GM12878 (cell line): ENCODE measurements at regions not wholly inside any gene's neighbourhood (a gene's known extent, or its start where the extent isn't known, plus 50 kb on each side); places are given as distances from the start of the nearest gene placed in this dataset.

Source experiments
- ATAC-seq: fragments of 200-7000 bp; cut with Tn5 transposase; 3 replicates; pipeline ENCODE4 v1.9.1; 2020; ENCODE audit warnings: mild to moderate bottlenecking, moderate library complexity
- BruUV-seq: library from RNA; stranded (reverse); fragments of 400-500 nt; replicated peaks from 2 replicates; lab custom pipeline; 2021; lab: Mats Ljungman, UMichigan
- CTCF ChIA-PET: fragments of 300-600 bp; sonication (Branson Sonifier 250); formaldehyde crosslinking; extraction: SDS; loops from one replicate; lab custom pipeline; 2021; ENCODE audit warnings: inconsistent platforms; lab: Yijun Ruan, JAX
- POLR2A ChIA-PET: fragments of 350-600 bp; formaldehyde crosslinking; extraction: SDS; loops from one replicate; lab custom pipeline; 2021; ENCODE audit warnings: inconsistent platforms; lab: Charles Lee
- RAD21 ChIA-PET: fragments of 300-600 bp; sonication (Branson Sonifier 250); formaldehyde crosslinking; loops from one replicate; lab custom pipeline; 2023; ENCODE audit warnings: antibody characterized with exemption; ENCODE audit not compliant: unreplicated experiment; lab: Charles Lee
- SMC1A ChIA-PET: fragments of 300-600 bp; sonication (Branson Sonifier 250); formaldehyde crosslinking; loops from one replicate; lab custom pipeline; 2023; ENCODE audit not compliant: unreplicated experiment, uncharacterized antibody; lab: Charles Lee
- DNase-seq: peaks from one replicate; pipeline ENCODE4 v3.0.0-alpha.2; 2011; ENCODE audit warnings: low read depth, low spot score
- FAIRE-seq: peaks from 3 replicates; lab custom pipeline; 2011; peaks lifted over from hg19 to GRCh38; lab: Jason Lieb, UNC
- H2AFZ ChIP-seq: 2 replicates; pipeline ENCODE4 v1.6.0; 2011; ENCODE audit warnings: low read depth, low read length, control low read depth; ENCODE audit not compliant: control insufficient read depth
- H3K27ac ChIP-seq: 2 replicates; pipeline ENCODE4 v1.5.1; 2011; ENCODE audit warnings: control low read depth; ENCODE audit not compliant: control insufficient read depth, insufficient read depth
- H3K27me3 ChIP-seq, 2 experiments: replicated peaks in 1 of 2; 2 replicates each; pipeline versions ENCODE4 v1.6.0 to v1.6.1; 2011; ENCODE audit warnings: low read length in 1 of 2; ENCODE audit not compliant: control insufficient read depth in 2 of 2, insufficient read depth in 2 of 2
- H3K36me3 ChIP-seq, 2 experiments: 2 replicates each; pipeline ENCODE4 v1.5.1; 2011; ENCODE audit warnings: low read length in 1 of 2; ENCODE audit not compliant: control insufficient read depth in 2 of 2, insufficient read depth in 2 of 2
- H3K4me1 ChIP-seq: 2 replicates; pipeline ENCODE4 v1.6.1; 2011; ENCODE audit warnings: mild to moderate bottlenecking, low read length, moderate library complexity, mixed read lengths; ENCODE audit not compliant: control insufficient read depth, insufficient read depth
- H3K4me2 ChIP-seq: 2 replicates; pipeline ENCODE4 v1.6.0; 2011; ENCODE audit warnings: control low read depth; ENCODE audit not compliant: control insufficient read depth, insufficient read depth
- H3K4me3 ChIP-seq: fragments of 200-600 bp; sonication (generic); 2 replicates; pipeline ENCODE4 v1.5.1; 2016
- H3K79me2 ChIP-seq: 2 replicates; pipeline ENCODE4 v1.6.0; 2011; ENCODE audit warnings: low read length; ENCODE audit not compliant: control insufficient read depth, insufficient read depth
- H3K9ac ChIP-seq: 2 replicates; pipeline ENCODE4 v1.8.0; 2011; ENCODE audit warnings: low read length, control low read depth, mixed read lengths; ENCODE audit not compliant: control insufficient read depth, insufficient read depth
- H3K9me3 ChIP-seq: replicated peaks from 3 replicates; pipeline ENCODE4 v1.5.1; 2011; ENCODE audit warnings: mild to moderate bottlenecking, low read length; ENCODE audit not compliant: control insufficient read depth, insufficient read depth
- H4K20me1 ChIP-seq: 2 replicates; pipeline ENCODE4 v1.6.0; 2011; ENCODE audit not compliant: control insufficient read depth, insufficient read depth
- EGR1 ChIP-seq, 2 experiments: IDR thresholded peaks; 1 replicate in 1 of 2; 2 replicates in 1 of 2; pipeline ENCODE4 v1.6.1; 2011 to 2012; ENCODE audit warnings: low read depth in 2 of 2, low read length in 2 of 2, borderline replicate concordance in 1 of 2, mild to moderate bottlenecking in 1 of 2, moderate library complexity in 1 of 2
- EP300 ChIP-seq, 2 experiments: fragments of 150-350 bp in 1 of 2; IDR thresholded peaks; 2 replicates each; pipeline ENCODE4 v1.6.1; 2011 to 2012; ENCODE audit warnings: low read depth in 2 of 2, low read length in 2 of 2, borderline replicate concordance in 1 of 2, improper control_type of control experiment in 1 of 2, inconsistent platforms in 1 of 2; ENCODE audit not compliant: control insufficient read depth in 1 of 2
- HCFC1 ChIP-seq: fragments of 150-350 bp; IDR thresholded peaks from 2 replicates; pipeline ENCODE4 v1.6.1; 2014; ENCODE audit warnings: low read length
- HDAC2 ChIP-seq: fragments of 200-600 bp; sonication (generic); IDR thresholded peaks from 2 replicates; pipeline ENCODE4 v1.6.1; 2017
- JUNB ChIP-seq: IDR thresholded peaks from 2 replicates; pipeline ENCODE4 v1.6.1; 2016; ENCODE audit warnings: antibody characterized with exemption, mild to moderate bottlenecking
- MYB ChIP-seq: fragments of 150-350 bp; IDR thresholded peaks from 2 replicates; pipeline ENCODE4 v1.6.1; 2014; ENCODE audit warnings: mild to moderate bottlenecking, low read depth, low read length, borderline replicate concordance
- NFXL1 ChIP-seq: fragments of 450-650 bp; IDR thresholded peaks from 2 replicates; pipeline ENCODE4 v1.6.1; 2017; ENCODE audit warnings: antibody characterized with exemption, mild to moderate bottlenecking, borderline replicate concordance
- NFYB ChIP-seq: IDR thresholded peaks from 2 replicates; pipeline ENCODE4 v1.6.1; 2011; ENCODE audit warnings: low read depth, mild to moderate bottlenecking, low read length, improper control_type of control experiment, moderate library complexity; ENCODE audit not compliant: insufficient read depth
- PAX5 ChIP-seq: IDR thresholded peaks from 2 replicates; pipeline ENCODE4 v1.6.1; 2011; ENCODE audit warnings: low read depth, low read length, borderline replicate concordance
- PAX8 ChIP-seq: fragments of 450-650 bp; IDR thresholded peaks from 2 replicates; pipeline ENCODE4 v1.6.1; 2017; ENCODE audit warnings: mild to moderate bottlenecking, moderate library complexity
- PML ChIP-seq: IDR thresholded peaks from 2 replicates; pipeline ENCODE4 v1.6.1; 2012; ENCODE audit warnings: low read length, inconsistent platforms
- RBBP5 ChIP-seq: fragments of 200-600 bp; sonication (generic); conservative IDR thresholded peaks from 2 replicates; pipeline ENCODE4 v1.6.1; 2016
- STAT3 ChIP-seq: IDR thresholded peaks from 2 replicates; pipeline ENCODE4 v1.6.1; 2011; ENCODE audit warnings: low read depth, low read length, improper control_type of control experiment
- TARDBP ChIP-seq: IDR thresholded peaks from 2 replicates; pipeline ENCODE4 v1.6.1; 2016; ENCODE audit warnings: borderline replicate concordance
- ZBTB33 ChIP-seq: fragments of 450-650 bp; IDR thresholded peaks from 2 replicates; pipeline ENCODE4 v1.6.1; 2017; ENCODE audit warnings: mild to moderate bottlenecking
- WGBS: methylation state at CpG from one replicate; pipeline ENCODE4 v1.1.6; 2016; ENCODE audit warnings: low lambda C conversion rate; ENCODE audit not compliant: insufficient replicate concordance, insufficient coverage; ENCODE audit errors: missing lambda C conversion rate; 5-methylcytosine and 5-hydroxymethylcytosine counted together
- in situ Hi-C: fragments of 300-500 bp; cut with MboI; formaldehyde crosslinking; loops from 9 replicates; pipeline ENCODE4 v1.14.3; 2018; ENCODE audit warnings: mixed read lengths
- intact Hi-C: fragments of 100-400 bp; cut with micrococcal nuclease; formaldehyde crosslinking; loops from one replicate; pipeline ENCODE4 v1.14.2; 2022; ENCODE audit not compliant: unreplicated experiment
- TF ChIP-seq, protein P1 (sequence below): fragments of 450-650 bp; formaldehyde crosslinking; IDR thresholded peaks from 2 replicates; pipeline ENCODE4 v1.4.0; 2022; ENCODE audit warnings: mild to moderate bottlenecking, moderate library complexity
- TF ChIP-seq, protein P2 (sequence below): fragments of 450-650 bp; formaldehyde crosslinking; IDR thresholded peaks from 2 replicates; pipeline ENCODE4 v1.4.0; 2020; ENCODE audit warnings: mild to moderate bottlenecking, moderate library complexity

- Histone ChIP-seq H3K4me2 (no peak overlapping the region), H3K36me3 (no peaks in the 10 kb centered on the region), H3K4me1 (no peaks in the 10 kb centered on the region), H4K20me1 (no peaks in the 10 kb centered on the region), H2AFZ (no peak overlapping the region), H3K4me3 (no peak overlapping the region), H3K27me3 (no peaks in the 10 kb centered on the region), H3K9me3 (no peaks in the 10 kb centered on the region), H3K27ac (no peak overlapping the region), H3K79me2 (no peaks in the 10 kb centered on the region), H3K9ac (no peak overlapping the region)
- DNase-seq, result no peak
- intact Hi-C loops (no loop called here), in situ Hi-C loops (no loop called here)
- no TSS peak for BruUV-seq
- no peak for FAIRE-seq
- WGBS, result 33% methylated on average over 2 of the region's 2 CpGs
- ATAC-seq, result no peak
- POLR2A ChIA-PET, result no interaction called here
- SMC1A ChIA-PET, result no interaction called here
- RAD21 ChIA-PET, result no interaction called here
- TF ChIP-seq NFYB, result no peak
- TF ChIP-seq EGR1 (IDR thresholded peaks at IDR 0.05; ENCODE audit: borderline replicate concordance in 1 of 2, low read depth in 2 of 2, low read length in 2 of 2), result no peak
- no peak for TF ChIP-seq MYB
- no peak for TF ChIP-seq ZBTB33
- no peak for TF ChIP-seq PML
- TF ChIP-seq, protein P1, sequence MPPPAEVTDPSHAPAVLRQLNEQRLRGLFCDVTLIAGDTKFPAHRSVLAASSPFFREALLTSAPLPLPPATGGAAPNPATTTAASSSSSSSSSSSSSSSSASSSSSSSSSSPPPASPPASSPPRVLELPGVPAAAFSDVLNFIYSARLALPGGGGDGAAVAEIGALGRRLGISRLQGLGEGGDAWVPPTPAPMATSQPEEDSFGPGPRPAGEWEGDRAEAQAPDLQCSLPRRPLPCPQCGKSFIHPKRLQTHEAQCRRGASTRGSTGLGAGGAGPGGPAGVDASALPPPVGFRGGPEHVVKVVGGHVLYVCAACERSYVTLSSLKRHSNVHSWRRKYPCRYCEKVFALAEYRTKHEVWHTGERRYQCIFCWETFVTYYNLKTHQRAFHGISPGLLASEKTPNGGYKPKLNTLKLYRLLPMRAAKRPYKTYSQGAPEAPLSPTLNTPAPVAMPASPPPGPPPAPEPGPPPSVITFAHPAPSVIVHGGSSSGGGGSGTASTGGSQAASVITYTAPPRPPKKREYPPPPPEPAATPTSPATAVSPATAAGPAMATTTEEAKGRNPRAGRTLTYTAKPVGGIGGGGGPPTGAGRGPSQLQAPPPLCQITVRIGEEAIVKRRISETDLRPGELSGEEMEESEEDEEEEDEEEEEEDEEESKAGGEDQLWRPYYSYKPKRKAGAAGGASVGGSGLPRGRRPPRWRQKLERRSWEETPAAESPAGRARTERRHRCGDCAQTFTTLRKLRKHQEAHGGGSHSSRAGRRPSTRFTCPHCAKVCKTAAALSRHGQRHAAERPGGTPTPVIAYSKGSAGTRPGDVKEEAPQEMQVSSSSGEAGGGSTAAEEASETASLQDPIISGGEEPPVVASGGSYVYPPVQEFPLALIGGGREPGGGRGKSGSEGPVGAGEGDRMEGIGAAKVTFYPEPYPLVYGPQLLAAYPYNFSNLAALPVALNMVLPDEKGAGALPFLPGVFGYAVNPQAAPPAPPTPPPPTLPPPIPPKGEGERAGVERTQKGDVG (CRISPR knock-in tag), result no peak
- TF ChIP-seq EP300 (IDR thresholded peaks at IDR 0.05; ENCODE audit: borderline replicate concordance in 1 of 2, control insufficient read depth in 1 of 2, low read depth in 2 of 2, low read length in 2 of 2), result no peak
- TF ChIP-seq PAX5, result no peak
- no peak for TF ChIP-seq JUNB
- TF ChIP-seq PAX8, result no peak
- TF ChIP-seq, protein P2, sequence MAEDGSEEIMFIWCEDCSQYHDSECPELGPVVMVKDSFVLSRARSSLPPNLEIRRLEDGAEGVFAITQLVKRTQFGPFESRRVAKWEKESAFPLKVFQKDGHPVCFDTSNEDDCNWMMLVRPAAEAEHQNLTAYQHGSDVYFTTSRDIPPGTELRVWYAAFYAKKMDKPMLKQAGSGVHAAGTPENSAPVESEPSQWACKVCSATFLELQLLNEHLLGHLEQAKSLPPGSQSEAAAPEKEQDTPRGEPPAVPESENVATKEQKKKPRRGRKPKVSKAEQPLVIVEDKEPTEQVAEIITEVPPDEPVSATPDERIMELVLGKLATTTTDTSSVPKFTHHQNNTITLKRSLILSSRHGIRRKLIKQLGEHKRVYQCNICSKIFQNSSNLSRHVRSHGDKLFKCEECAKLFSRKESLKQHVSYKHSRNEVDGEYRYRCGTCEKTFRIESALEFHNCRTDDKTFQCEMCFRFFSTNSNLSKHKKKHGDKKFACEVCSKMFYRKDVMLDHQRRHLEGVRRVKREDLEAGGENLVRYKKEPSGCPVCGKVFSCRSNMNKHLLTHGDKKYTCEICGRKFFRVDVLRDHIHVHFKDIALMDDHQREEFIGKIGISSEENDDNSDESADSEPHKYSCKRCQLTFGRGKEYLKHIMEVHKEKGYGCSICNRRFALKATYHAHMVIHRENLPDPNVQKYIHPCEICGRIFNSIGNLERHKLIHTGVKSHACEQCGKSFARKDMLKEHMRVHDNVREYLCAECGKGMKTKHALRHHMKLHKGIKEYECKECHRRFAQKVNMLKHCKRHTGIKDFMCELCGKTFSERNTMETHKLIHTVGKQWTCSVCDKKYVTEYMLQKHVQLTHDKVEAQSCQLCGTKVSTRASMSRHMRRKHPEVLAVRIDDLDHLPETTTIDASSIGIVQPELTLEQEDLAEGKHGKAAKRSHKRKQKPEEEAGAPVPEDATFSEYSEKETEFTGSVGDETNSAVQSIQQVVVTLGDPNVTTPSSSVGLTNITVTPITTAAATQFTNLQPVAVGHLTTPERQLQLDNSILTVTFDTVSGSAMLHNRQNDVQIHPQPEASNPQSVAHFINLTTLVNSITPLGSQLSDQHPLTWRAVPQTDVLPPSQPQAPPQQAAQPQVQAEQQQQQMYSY, result no peak
- TF ChIP-seq NFXL1, result no peak
- TF ChIP-seq HDAC2, result no peak
- no peak for TF ChIP-seq HCFC1
- no peak for TF ChIP-seq STAT3
- no peak for TF ChIP-seq RBBP5
- no peak for TF ChIP-seq TARDBP
- CTCF ChIA-PET, result no interaction called here
These were observed 342.1 kb upstream of the CCDC54 start for GRCh38 chr3:107035176-107035575.
